WTC11 (cell line): ENCODE measurements at regions not wholly inside any gene's neighbourhood (a gene's known extent, or its start where the extent isn't known, plus 50 kb on each side); places are given as distances from the start of the nearest gene placed in this dataset.

ENCODE experiments used
- ATAC-seq: fragments of 200-7000 bp; cut with Tn5 transposase; 2 replicates; pipeline ENCODE4 v1.10.0; 2021; ENCODE audit warnings: mild to moderate bottlenecking, moderate library complexity
- CTCF ChIA-PET: fragments of 300-600 bp; sonication (Branson Sonifier 250); formaldehyde crosslinking; loops from one replicate; lab custom pipeline; 2021; ENCODE audit warnings: antibody characterized with exemption; lab: Charles Lee
- POLR2A ChIA-PET: fragments of 350-600 bp; sonication (Branson Sonifier 250); formaldehyde crosslinking; loops from one replicate; lab custom pipeline; 2021; ENCODE audit warnings: antibody characterized with exemption; lab: Charles Lee
- DNase-seq: peaks from one replicate; pipeline ENCODE4 v3.0.0; 2021; ENCODE audit warnings: low spot score
- H3K27ac Mint-ChIP-seq: 2 replicates; pipeline ENCODE4 v1.8.0; 2021; ENCODE audit warnings: mixed read lengths
- H3K27me3 Mint-ChIP-seq: 2 replicates; pipeline ENCODE4 v1.8.0; 2021; ENCODE audit warnings: low read depth, mild to moderate bottlenecking, moderate library complexity, mixed read lengths
- H3K36me3 Mint-ChIP-seq: 2 replicates; pipeline ENCODE4 v1.8.0; 2021; ENCODE audit warnings: mixed read lengths
- H3K4me1 Mint-ChIP-seq: 2 replicates; pipeline ENCODE4 v1.8.0; 2022; ENCODE audit warnings: mixed read lengths
- H3K4me3 Mint-ChIP-seq: 2 replicates; pipeline ENCODE4 v1.8.0; 2021; ENCODE audit warnings: mild to moderate bottlenecking, moderate library complexity, mixed read lengths
- H3K9me3 Mint-ChIP-seq: 2 replicates; pipeline ENCODE4 v1.8.0; 2021; ENCODE audit warnings: mixed read lengths
- ATF3 ChIP-seq: sonication (generic); formaldehyde crosslinking; conservative IDR thresholded peaks from 2 replicates; pipeline ENCODE4 v1.8.1; 2022; ENCODE audit warnings: mild to moderate bottlenecking, missing genetic modification reagents
- E2F1 ChIP-seq: sonication (generic); formaldehyde crosslinking; IDR thresholded peaks from 2 replicates; pipeline ENCODE4 v1.8.0; 2022; ENCODE audit warnings: mild to moderate bottlenecking, missing genetic modification reagents
- ERG ChIP-seq: fragments of 250-450 bp; sonication (Bioruptor Pico); IDR thresholded peaks from 2 replicates; pipeline ENCODE4 v1.8.0; 2021; ENCODE audit warnings: mild to moderate bottlenecking
- ESRRA ChIP-seq: sonication (generic); formaldehyde crosslinking; IDR thresholded peaks from 2 replicates; pipeline ENCODE4 v1.8.1; 2022; ENCODE audit warnings: mild to moderate bottlenecking, missing genetic modification reagents, borderline replicate concordance
- GTF2I ChIP-seq: fragments of 250-450 bp; sonication (Bioruptor Pico); conservative IDR thresholded peaks from 2 replicates; pipeline ENCODE4 v1.4.0; 2021; ENCODE audit warnings: mild to moderate bottlenecking
- IRF1 ChIP-seq: sonication (generic); formaldehyde crosslinking; IDR thresholded peaks from 2 replicates; pipeline ENCODE4 v1.8.0; 2023; ENCODE audit warnings: missing genetic modification reagents
- NFE2L1 ChIP-seq: sonication (generic); formaldehyde crosslinking; IDR thresholded peaks from 2 replicates; pipeline ENCODE4 v1.8.1; 2023; ENCODE audit warnings: missing genetic modification reagents
- NR3C1 ChIP-seq: sonication (generic); formaldehyde crosslinking; conservative IDR thresholded peaks from 2 replicates; pipeline ENCODE4 v1.8.1; 2023; ENCODE audit warnings: low read depth, mild to moderate bottlenecking, missing genetic modification reagents
- PRDM15 ChIP-seq: sonication (generic); formaldehyde crosslinking; IDR thresholded peaks from 2 replicates; pipeline ENCODE4 v1.8.0; 2022; ENCODE audit warnings: missing genetic modification reagents
- PREB ChIP-seq: sonication (generic); formaldehyde crosslinking; IDR thresholded peaks from 2 replicates; pipeline ENCODE4 v1.8.1; 2022; ENCODE audit warnings: mild to moderate bottlenecking, missing genetic modification reagents, moderate library complexity, borderline replicate concordance
- SMAD4 ChIP-seq: sonication (generic); formaldehyde crosslinking; IDR thresholded peaks from 2 replicates; pipeline ENCODE4 v1.8.0; 2022; ENCODE audit warnings: mild to moderate bottlenecking, missing genetic modification reagents
- USF2 ChIP-seq: sonication (generic); formaldehyde crosslinking; IDR thresholded peaks from 2 replicates; pipeline ENCODE4 v1.8.1; 2023; ENCODE audit warnings: mild to moderate bottlenecking, missing genetic modification reagents, moderate library complexity
- ZBTB43 ChIP-seq: sonication (generic); formaldehyde crosslinking; IDR thresholded peaks from 2 replicates; pipeline ENCODE4 v1.8.1; 2023; ENCODE audit warnings: mild to moderate bottlenecking, missing genetic modification reagents
- ZNF121 ChIP-seq: sonication (generic); formaldehyde crosslinking; IDR thresholded peaks from 2 replicates; pipeline ENCODE4 v1.8.0; 2023; ENCODE audit warnings: missing genetic modification reagents
- ZNF219 ChIP-seq: sonication (generic); formaldehyde crosslinking; IDR thresholded peaks from 2 replicates; pipeline ENCODE4 v1.8.0; 2023; ENCODE audit warnings: missing genetic modification reagents, mild to moderate bottlenecking, borderline replicate concordance
- ZNF232 ChIP-seq: sonication (generic); formaldehyde crosslinking; IDR thresholded peaks from 2 replicates; pipeline ENCODE4 v1.8.0; 2022; ENCODE audit warnings: mild to moderate bottlenecking, missing genetic modification reagents
- ZNF317 ChIP-seq: sonication (generic); formaldehyde crosslinking; IDR thresholded peaks from 2 replicates; pipeline ENCODE4 v1.8.1; 2023; ENCODE audit warnings: low read depth, mild to moderate bottlenecking, moderate library complexity, missing genetic modification reagents, borderline replicate concordance
- ZNF512 ChIP-seq: sonication (generic); formaldehyde crosslinking; IDR thresholded peaks from 2 replicates; pipeline ENCODE4 v1.8.1; 2022; ENCODE audit warnings: missing genetic modification reagents, borderline replicate concordance

- TF ChIP-seq IRF1 (CRISPR knock-in tag) (no peak), PRDM15 (CRISPR knock-in tag) (no peak)
- TF ChIP-seq, all 79 proteins: peak for 0
Measured at GRCh38 chr12:96099986-96100385, 64.6 kb upstream of the LTA4H start (continued).

GRCh38 chr12:96101806-96102205, 66.4 kb upstream of the LTA4H start:
- Mint-ChIP-seq H3K4me1 (no peaks in the 10 kb centered on the region), H3K27me3 (no peaks in the 10 kb centered on the region), H3K9me3 (peaks cover 4% of the 10 kb centered on the region), H3K27ac (no peak overlapping the region), H3K4me3 (no peak overlapping the region), H3K36me3 (no peaks in the 10 kb centered on the region)
- CTCF ChIA-PET = interaction anchor here (0.7 to 1.1 kb wide), 2 partner anchors 113 to 224 kb away, joined by 4 read pairs; no protein-coding TSS in a partner anchor
- TF ChIP-seq ZNF121 = peak; percentile 60; the same call in 1 of the 2 replicates
- TF ChIP-seq IRF1 (CRISPR knock-in tag) = no peak
- DNase-seq (no peak), ATAC-seq (no peak)
- POLR2A ChIA-PET = no interaction called here

- ATAC-seq = no peak
- no peak overlapping the region for H3K4me3 Mint-ChIP-seq
- H3K27ac Mint-ChIP-seq = no peak overlapping the region
- peaks cover 8% of the 10 kb centered on the region for H3K4me1 Mint-ChIP-seq
- TF ChIP-seq ERG (CRISPR knock-in tag) = no peak
- no peak for TF ChIP-seq ZNF317 (CRISPR knock-in tag)
- TF ChIP-seq ZBTB43 (CRISPR knock-in tag) = no peak
- no peak for TF ChIP-seq NR3C1 (CRISPR knock-in tag)
- no peak for TF ChIP-seq ATF3 (CRISPR knock-in tag)
- no peak for TF ChIP-seq ZNF232 (CRISPR knock-in tag)
- TF ChIP-seq ZNF219 (CRISPR knock-in tag) = no peak
- no peak for TF ChIP-seq NFE2L1
- TF ChIP-seq GTF2I = no peak
- TF ChIP-seq ESRRA (CRISPR knock-in tag) = no peak
- TF ChIP-seq SMAD4 = no peak
- TF ChIP-seq ZNF512 (CRISPR knock-in tag) = no peak
- TF ChIP-seq E2F1 = no peak
- TF ChIP-seq PREB (CRISPR knock-in tag) = no peak
- no peak for TF ChIP-seq USF2
- TF ChIP-seq, all 79 proteins: peak for 0
- H3K9me3 Mint-ChIP-seq = no peaks in the 10 kb centered on the region
- ChIA-PET POLR2A (no interaction called here), CTCF (no interaction called here)
- H3K27me3 Mint-ChIP-seq = no peaks in the 10 kb centered on the region
- DNase-seq = no peak
- no peaks in the 10 kb centered on the region for H3K36me3 Mint-ChIP-seq
Measured at GRCh38 chr12:96103067-96103644, 67.8 kb upstream of the LTA4H start.
